SK-MEL-5 (cell line): ENCODE measurements at regions not wholly inside any gene's neighbourhood (a gene's known extent, or its start where the extent isn't known, plus 50 kb on each side); places are given as distances from the start of the nearest gene placed in this dataset.

Experiments used
- DNase-seq: peaks from one replicate; pipeline ENCODE4 v3.0.0-alpha.2; 2016; ENCODE audit warnings: low read depth, low spot score
- in situ Hi-C: cut with HindIII; loops from 2 replicates; pipeline ENCODE4 v1.10.0; 2016; ENCODE audit warnings: low sequenced_read_pairs, high pct_unique_total_duplicates, low pct_unique_long_range_greater_than_20kb

DNA sequence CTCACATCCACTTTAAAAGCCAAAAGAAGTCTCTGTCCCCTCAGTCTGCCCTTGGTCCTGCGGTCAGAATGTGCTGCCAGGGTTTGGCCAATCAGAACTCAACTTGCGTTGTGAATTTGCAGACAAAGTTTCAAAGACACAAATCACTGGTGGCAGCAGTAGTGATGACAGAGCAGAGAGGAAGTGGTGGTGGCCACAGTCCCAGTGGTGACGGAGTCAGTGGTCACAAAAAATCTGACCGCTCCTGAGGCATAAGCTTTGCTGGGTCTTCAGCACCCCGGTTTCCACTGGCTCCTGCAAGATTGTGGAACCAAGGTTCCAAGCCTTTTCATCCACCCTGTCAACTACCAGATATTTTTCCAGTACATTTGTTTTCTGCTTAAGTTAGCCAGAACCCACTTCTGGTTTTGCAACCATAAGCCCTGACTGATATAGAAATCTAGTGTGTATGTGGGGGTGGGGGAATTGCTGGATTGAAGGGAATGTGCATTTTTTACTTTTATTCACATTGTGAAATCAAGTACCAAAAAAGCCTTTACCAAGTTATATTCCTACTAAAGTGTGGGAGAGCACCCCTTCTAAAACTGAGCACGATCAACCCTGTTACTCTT, 112.3 kb downstream of the TMPRSS5 start:
- no peak for DNase-seq
- in situ Hi-C loops = no loop called here

DNA sequence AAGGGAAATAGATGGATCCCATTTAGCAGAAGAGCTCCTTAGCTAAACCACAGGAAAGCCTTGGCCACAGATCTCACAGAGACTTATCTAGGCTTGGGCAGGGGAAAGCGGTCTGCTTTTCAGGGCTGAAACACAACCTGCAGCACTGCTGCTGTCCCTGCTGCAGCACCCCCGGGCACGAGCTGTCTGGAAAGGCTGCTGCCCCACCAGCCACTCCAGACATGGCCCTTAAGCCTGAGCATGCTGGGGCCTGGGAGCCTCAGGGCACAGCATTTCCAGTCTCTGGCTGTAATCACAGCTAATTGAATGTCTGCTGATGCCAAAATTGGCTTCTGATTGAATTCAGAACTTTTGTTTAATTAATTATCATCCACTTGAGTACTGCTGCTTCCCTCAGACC, 115.0 kb downstream of the TMPRSS5 start:
- no peak for DNase-seq
- in situ Hi-C loops = no loop called here

- no peak for DNase-seq
- in situ Hi-C loops = no loop called here
Measured at GRCh38 chr11:113587308-113587739, 112.1 kb upstream of the DRD2 start.

DNA sequence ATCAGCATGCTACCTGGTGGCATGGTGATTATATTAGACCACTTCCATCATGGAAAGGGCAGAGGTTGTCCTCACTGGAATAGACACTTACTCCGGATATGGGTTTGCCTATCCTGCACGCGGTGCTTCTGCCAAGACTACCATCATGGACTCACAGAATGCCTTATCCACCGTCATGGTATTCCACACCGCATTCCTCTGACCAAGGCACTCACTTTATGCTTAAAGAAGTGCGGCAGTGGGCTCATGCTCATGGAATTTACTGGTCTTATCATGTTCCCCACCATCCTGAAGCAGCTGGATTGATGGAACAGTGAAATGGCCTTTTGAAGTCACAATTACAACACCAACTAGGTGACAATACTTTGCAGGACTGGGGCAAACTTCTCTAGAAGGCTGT, 109.2 kb upstream of the DRD2 start:
- no peak for DNase-seq
- in situ Hi-C loops = no loop called here

DNA sequence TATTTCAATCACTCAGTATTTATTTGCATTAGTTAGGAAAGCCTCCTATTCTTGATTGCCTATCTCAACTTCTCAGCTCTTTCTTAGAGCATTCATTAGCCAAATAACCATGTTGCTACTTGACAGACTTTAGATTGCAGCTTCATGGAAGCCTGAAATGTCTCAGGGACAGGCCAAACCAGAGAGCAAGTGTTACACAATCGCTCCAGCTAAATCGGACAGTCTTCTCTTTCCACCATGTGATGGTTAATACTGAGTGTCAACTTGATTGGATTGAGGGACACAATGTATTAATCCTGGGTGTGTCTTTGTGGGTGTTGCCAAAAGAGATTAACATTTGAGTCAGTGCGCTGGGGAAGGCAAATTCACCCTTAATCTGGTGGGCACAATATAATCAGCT, 106.5 kb upstream of the DRD2 start:
- in situ Hi-C loops = no loop called here
- no peak for DNase-seq

DNA sequence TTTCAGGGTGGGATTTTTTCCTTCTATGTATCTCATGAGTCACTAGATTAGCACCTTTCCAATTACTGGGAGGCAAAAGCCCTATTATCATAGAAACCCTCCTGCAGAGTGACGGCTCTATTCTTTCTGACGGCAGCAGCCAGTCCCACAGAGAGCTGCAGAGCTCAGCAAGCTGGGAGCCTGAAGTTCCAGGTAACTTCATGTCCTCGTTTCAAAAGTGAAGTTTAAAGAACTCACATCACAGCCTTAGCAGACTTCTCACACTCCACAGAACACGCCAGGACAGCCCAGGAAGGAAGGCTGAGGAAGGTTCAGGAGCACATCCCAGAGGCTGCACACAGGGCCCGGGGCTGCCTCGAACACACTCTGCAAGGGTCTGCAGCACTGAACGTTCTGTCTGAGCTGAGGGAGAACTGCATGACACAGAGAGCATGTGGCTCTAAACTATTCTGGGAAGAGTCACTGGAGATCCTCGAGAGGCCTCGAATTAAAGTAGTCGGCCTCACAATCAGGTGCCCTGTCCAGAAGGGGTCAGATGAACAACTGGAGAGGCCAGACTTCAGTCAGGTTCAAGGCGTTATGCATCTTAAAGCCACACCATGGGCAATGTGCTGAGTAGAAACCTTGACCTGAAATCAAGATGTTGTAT, 104.2 kb upstream of the DRD2 start:
- in situ Hi-C loops = no loop called here
- no peak for DNase-seq

GRCh38 chr11:113578715-113579250, 103.6 kb upstream of the DRD2 start:
- DNase-seq = no peak
- in situ Hi-C loops = no loop called here

GRCh38 chr11:113578033-113578380, 102.8 kb upstream of the DRD2 start:
- in situ Hi-C loops = no loop called here

DNA sequence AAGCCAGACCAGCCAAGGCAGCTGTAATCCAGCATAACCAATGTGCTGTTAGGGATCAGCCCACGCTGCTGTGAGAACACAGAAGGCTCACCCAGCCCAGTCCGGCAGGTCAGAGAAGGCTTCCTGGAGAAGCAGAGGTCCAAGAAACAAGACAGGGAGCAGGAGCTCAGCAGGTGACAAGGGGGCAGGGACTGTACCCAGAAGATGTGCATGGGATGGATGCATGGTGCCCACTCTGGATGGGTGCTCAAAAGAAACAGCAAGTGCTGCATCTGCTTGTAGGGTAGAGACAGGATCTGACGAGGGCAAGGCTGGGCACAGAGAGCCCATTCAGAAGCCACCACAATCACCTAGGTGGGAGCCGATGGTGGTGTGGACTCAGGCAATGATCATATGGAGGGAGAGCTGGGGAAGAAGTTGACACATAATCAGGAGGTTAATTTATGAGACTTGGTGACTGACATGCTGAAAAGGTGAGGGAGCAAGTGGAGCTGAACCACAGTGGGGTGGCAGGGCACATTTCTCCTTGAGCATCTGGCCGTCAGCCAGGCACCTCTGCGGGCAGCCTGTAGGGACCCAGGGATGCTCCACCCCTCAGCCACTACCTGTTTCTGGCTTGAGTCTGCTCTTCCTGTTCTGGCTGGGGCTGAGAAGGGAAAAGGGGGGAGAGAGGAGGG, 102.3 kb upstream of the DRD2 start:
- in situ Hi-C loops = no loop called here
- DNase-seq = no peak

More at GRCh38 chr11:113578033-113578380, 102.8 kb upstream of the DRD2 start:
- no peak for DNase-seq

DNA sequence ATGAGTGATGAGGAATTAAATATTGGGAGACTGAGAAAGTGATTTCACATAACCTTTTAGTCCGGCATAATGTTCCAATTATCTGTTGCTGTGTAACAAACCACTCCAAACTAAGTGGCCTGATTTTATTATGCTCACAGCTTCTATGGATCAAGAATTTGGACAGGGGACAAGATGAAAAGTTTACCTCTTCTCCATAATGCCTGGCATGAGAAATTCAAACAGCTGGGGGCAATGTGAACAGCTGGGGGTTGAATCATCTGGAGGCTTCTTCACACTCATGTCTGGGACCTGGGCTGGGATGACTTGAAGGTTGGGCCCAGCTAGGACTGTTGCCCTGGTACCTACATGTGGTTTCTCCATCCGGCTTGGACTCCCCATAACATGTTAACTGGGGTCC, 99.4 kb upstream of the DRD2 start:
- in situ Hi-C loops = no loop called here
- DNase-seq = no peak

DNA sequence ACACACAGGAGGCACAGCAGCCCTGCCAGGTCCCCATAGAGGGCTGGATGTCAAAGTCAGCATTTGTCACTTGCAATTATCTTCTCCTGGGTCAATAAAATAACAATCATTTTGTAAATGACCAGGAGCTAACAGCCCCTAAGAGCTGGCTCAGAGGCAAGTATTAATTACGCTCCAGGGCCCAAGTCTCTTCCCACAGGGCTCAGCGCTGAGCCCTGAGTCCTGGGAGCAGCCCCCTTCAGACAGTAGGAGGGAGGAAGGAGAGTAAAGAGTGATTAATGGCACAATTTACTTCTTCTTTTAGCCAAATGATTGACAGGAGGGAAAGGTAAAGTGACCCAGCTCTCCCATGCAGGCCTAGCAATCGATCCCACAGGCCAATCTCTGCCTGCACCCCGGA, 99.0 kb upstream of the DRD2 start:
- in situ Hi-C loops = no loop called here
- no peak for DNase-seq

- in situ Hi-C loops = no loop called here
- no peak for DNase-seq
Measured at GRCh38 chr11:113572136-113572735, 97.0 kb upstream of the DRD2 start.

DNA sequence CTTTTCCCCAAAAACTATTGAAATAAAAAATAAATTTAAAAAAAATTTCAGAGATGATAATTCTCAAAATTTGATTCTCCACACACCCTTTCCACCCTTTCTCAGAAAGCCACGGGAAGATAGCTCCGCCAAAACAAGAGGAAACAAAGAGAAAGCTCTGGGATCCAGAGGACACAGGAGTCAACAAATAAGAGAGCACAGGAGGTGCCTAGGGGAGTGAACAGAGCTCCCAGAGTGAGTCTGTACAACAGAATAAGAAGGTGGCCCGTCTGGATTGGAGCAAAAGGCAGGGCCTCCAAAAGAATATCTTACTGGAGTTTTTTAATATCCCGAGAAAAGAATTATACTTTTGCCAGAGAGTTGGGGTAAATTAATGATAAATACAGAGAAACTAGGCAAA, 96.3 kb upstream of the DRD2 start:
- DNase-seq = no peak
- in situ Hi-C loops = no loop called here

DNA sequence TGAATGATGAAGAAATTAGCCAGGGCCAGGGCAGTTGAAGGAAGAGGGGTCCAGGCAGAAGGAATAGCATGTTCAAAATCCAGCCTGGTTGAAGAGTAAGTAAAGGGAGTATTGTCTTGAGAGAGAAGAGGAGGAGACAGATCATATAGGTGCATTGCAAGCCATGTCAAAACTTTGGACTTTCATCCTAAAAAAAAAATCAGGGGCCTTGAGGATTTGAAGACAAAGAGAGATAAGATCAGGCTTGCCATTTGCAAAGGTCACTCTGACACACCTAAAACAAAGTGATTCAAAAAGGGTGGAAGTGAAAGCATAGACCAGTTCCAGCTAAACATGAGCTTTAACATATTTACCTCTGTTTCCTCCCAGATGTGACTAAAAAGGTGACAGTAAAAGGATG, 95.7 kb upstream of the DRD2 start:
- in situ Hi-C loops = no loop called here
- DNase-seq = no peak

DNA sequence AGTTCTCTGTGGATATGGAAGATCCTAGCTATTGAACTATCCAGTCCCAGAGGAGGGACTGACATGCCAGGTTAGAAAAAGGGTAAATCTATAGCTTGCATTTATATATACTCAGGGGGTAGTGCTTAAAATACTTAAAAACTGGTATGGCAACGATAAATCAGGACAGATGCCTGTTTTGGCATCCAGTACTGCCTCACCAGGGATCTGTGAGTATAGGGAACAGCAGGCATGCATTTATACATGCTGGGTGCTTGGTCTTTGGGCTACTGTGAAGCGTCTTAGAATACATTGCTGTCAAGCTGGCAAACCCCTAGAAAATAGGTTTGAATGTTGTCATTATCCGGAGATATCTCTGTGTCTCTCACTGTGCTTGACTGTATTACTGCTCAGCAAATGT, 94.2 kb upstream of the DRD2 start:
- DNase-seq = no peak
- in situ Hi-C loops = no loop called here

DNA sequence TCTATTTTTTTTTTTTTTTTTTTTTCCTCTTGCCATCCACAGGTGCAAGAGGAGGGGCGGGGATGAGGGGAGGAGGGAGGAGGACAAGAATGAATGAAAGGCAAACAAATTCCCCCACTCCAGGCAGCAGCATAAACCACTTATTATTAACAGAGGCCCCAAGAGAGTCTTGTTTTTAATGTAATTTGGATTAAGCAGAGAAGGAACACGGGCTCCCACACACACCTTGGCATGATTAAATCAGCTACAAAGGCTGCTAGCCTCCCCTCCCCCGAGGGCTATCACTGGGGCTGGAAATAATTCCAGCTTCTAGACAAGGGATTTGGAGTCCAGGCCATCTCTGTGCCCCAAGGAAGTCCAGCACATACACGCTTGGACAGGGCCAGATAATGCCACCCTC, 93.4 kb upstream of the DRD2 start:
- in situ Hi-C loops = no loop called here
- DNase-seq = no peak

- DNase-seq = no peak
- in situ Hi-C loops = no loop called here
Measured at GRCh38 chr11:113567867-113568544, 92.8 kb upstream of the DRD2 start.

GRCh38 chr11:113567097-113567496, 91.9 kb upstream of the DRD2 start:
- DNase-seq = no peak
- in situ Hi-C loops = no loop called here
